HPDE6-E6E7 (cell line): ENCODE measurements at regions not wholly inside any gene's neighbourhood (a gene's known extent, or its start where the extent isn't known, plus 50 kb on each side); places are given as distances from the start of the nearest gene placed in this dataset.

ENCODE experiments used
- DNase-seq: peaks from one replicate; pipeline ENCODE4 v3.0.0; 2011; ENCODE audit warnings: missing footprints; ENCODE audit errors: extremely low spot score

DNA sequence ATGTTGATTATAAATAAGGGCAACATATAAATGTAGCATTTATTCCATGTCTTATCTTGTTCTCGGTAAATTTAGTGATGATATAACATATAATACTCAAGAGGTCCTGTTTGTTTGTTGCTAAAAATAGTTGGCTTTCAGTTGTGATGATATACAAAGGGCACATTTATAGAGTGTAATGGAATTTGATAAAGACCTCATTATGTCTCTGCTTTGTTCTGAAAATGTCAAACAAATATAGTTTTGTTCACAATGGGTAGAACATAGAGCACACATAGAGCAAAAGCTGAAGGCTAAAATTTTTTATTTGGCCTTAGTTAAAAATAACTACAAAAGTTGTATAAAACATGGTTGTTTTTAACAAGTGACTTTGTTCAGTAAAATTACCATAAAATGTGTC is 477.1 kb upstream of the SMC2 start:
- DNase-seq, result no peak

GRCh38 chr9:103625161-103625804 is 468.8 kb upstream of the SMC2 start:
- DNase-seq, result no peak

- peak; percentile 35 for DNase-seq
Observed at GRCh38 chr9:103627731-103628130, 466.4 kb upstream of the SMC2 start.

- DNase-seq, result no peak
Observed at GRCh38 chr9:103649086-103649485, 445.0 kb upstream of the SMC2 start.

- DNase-seq, result no peak
Observed at GRCh38 chr9:103658156-103658555, 436.0 kb upstream of the SMC2 start.

GRCh38 chr9:103660830-103661229 is 433.3 kb upstream of the SMC2 start:
- DNase-seq, result no peak

DNA sequence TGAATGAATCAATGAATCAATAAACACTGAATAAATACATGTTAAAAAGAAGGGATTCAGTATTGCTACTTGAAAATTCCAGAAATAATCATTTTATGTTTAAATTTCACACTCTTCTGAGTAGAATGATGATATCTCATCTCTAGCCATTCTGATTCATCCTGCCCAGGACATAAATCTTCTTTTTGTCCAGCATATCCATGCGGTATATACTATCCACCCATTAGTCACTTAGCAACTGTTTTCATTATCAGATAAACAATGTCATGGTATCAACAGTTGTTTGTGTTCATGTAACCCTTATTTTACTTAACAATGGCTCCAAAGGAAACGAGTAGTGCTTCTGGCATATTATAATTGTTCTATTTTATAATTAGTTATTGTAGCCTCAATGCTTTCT is 432.4 kb upstream of the SMC2 start:
- no peak for DNase-seq

- no peak for DNase-seq
Observed at GRCh38 chr9:103669296-103669695, 424.8 kb upstream of the SMC2 start.

DNA sequence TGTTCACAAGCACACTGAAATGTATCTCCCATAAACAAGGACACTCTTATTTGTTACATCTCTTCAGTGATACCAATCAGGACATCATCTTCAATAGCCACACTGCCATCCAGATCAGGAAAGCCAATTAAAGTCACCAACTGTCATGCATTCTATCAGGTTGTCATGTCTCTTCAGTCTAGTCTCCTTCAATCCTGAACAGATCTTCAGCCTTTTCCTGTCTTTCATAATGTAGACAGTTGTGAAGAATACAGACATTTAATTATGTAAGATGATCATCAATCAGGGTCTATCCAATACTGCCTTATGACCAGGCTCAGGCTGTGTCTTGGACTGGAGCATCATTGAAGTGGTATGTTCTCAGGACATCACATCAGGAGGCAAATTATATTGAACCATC is 419.8 kb upstream of the SMC2 start:
- DNase-seq, result no peak

GRCh38 chr9:103680581-103680980 is 413.5 kb upstream of the SMC2 start:
- DNase-seq, result no peak

DNA sequence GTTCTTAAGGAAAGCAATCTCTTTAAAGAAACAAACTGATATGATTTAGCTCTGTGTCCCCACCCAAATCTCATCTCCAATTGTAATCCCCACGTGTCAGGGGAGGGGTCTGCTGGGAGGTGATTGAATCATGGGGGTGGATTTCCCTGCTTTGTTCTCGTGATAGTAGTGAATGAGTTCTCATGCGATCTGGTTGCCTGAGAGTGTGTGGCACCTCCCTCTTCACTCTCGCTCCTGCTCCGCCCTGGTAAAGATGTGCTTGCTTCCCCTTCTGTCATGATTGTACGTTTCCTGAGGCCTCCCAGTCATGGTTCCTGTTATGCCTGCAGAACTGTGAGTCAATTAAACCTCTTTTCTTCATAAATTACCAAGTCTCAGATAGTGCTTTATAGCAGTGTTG is 412.7 kb upstream of the SMC2 start:
- DNase-seq, result no peak

GRCh38 chr9:103700195-103700962 is 393.7 kb upstream of the SMC2 start:
- no peak for DNase-seq

GRCh38 chr9:103702572-103702971 is 391.5 kb upstream of the SMC2 start:
- DNase-seq, result no peak

DNA sequence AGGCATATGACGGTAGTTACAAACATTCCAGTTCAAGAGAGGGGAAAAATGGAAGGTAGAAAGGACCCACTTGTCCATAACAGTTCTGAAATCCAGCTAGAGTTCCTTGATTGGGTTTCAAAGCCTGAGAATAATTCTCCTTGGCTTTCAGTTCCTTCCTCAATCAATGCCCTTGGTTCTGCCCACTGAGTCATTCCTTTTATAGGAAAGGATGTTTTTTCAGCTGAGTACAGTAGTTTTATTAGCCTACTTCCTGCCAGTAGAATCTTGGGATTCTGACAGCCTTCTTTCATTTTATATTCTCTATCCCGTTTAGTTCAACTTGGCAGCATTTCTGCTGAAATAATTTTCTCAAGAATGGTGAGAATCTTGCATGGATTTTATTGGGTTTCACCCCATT is 386.9 kb upstream of the SMC2 start:
- no peak for DNase-seq

GRCh38 chr9:103709366-103709765 is 384.7 kb upstream of the SMC2 start:
- no peak for DNase-seq

- no peak for DNase-seq
Observed at GRCh38 chr9:103713631-103714030, 380.5 kb upstream of the SMC2 start.

DNA sequence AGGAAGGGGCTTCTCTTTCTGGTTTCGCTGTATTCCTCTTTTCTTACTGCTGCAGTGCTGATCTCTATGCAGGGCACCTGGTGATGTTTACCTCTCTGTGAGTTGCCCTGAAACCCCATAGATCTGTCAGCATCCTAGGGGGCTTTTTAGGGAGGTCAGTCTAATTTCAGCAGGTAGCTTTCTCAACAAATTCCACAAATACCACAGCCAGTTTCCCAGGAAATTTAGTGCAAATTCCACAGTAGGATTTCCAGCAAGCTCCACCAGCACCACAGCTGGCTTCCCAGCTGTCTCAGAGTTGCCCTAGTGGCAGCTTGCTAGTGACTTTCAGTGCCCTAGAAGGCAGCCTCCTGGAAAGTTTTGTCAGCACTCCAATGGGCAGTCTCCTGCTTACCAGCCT is 379.1 kb upstream of the SMC2 start:
- no peak for DNase-seq

DNA sequence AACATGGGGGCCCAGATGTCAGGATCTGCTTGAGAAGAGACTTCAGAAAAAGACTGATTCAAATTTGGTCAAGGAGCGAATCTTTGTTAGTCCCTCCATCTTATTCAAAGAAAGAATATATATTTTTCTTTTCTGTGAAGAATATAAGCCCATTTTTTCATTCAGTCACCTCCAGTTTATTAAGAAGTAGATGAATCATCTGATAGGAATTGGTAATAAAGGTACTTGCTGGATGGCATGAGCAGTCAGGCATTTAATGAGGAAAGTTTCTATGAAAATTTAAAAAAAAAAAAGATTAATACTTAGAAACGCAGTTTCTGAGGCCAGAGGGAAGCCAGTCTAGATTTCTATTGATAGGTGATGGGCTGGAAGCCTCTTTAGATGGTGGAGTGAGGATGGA is 373.1 kb upstream of the SMC2 start:
- no peak for DNase-seq

DNA sequence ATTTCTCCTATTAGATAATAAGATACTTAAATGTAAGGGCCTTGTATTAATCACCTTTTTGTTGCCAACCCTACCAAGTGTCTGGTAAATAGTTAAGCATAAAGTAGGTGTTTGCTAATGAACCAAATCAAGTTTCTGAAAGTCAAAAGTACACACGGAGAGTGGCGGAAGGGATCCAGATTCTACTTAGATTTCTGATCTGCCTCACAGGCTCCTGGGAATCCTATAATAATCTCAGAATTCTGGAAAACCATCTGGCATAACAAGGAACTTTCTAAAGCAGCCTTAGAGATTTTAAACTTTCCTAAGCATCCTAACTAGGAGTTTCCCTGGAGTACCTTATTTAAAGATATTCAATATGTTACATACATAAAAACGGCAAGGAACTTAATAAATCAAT is 363.2 kb upstream of the SMC2 start:
- no peak for DNase-seq

GRCh38 chr9:103731541-103731940 is 362.6 kb upstream of the SMC2 start:
- peak; percentile 13 for DNase-seq

DNA sequence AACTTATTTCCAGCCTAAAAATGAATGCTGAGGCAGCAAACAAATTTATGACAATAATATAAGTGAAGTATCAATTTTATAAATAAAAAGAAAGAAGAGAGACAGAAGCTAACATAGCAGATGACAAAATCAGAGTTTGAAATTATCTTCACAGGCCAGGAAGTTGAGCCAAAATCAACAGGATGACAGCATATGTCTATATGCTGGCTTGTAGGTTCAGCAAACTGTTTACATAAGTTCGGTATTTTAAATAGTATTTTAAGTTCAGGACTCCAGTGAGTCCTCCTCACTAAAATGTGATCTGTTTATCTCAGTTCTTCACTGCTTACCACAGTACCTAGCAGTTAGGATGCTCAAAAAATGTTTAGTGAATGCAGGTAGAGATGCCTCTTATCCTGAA is 359.6 kb upstream of the SMC2 start:
- DNase-seq, result no peak

GRCh38 chr9:103755441-103755840 is 338.7 kb upstream of the SMC2 start:
- DNase-seq, result no peak

- no peak for DNase-seq
Observed at GRCh38 chr9:103755986-103756385, 338.1 kb upstream of the SMC2 start.

DNA sequence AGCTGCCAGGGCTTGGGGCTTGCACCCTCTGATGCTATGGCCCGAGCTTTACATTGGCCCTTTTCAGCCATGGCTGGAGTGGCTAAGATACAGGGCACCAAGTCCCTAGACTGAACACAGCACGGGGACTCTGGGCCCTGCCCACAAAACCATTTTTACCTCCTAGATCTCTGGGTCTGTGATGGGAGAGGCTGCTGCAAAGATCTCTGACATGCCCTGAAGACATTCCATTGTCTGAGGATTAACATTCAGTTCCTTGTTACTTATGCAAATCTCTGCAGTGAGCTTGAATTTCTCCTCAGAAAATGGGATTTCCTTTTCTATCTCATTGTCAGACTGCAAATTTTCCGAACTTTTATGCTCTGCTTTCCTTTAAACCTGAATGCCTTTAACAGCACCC is 337.0 kb upstream of the SMC2 start:
- no peak for DNase-seq
